Erythroblast (primary cell): ENCODE measurements at regions not wholly inside any gene's neighbourhood (a gene's known extent, or its start where the extent isn't known, plus 50 kb on each side); places are given as distances from the start of the nearest gene placed in this dataset.

Experiments
- GATA1 ChIP-seq: IDR thresholded peaks from 2 replicates; pipeline ENCODE4 v1.6.1; 2011; ENCODE audit warnings: low read depth, mild to moderate bottlenecking, control low read depth, low read length, moderate library complexity
- POLR2A ChIP-seq: IDR thresholded peaks from 2 replicates; pipeline ENCODE4 v1.6.1; 2011; ENCODE audit warnings: mild to moderate bottlenecking, low read length

GRCh38 chrX:39826813-39827543 is 270.8 kb downstream of the BCOR start:
- TF ChIP-seq POLR2A, result no peak
- TF ChIP-seq GATA1, result no peak
